ENCODE measurements at regions not wholly inside any gene's neighbourhood (a gene's known extent, or its start where the extent isn't known, plus 50 kb on each side); places are given as distances from the start of the nearest gene placed in this dataset.

DNA sequence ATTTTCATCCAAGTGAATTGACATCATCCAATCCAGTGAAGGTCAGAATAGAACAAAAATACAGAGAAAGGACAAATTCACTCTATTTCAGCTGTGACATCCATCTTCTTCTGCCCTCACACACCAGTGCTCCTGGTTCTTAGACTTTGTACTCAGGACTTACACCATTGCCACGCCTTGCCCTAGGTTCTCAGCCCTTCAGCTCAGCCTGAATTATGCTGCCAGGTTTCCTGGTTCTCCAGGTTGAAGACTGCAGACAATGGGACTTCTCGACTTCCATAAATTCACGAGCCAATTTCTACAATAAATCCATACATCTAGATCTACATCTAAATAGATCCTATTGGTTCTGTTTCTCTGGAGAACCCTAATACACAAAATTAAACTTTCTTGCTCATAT is 181.2 kb upstream of the KCND2 start:
- no peak for TF ChIP-seq EZH2phosphoT487 (conservative IDR thresholded peaks at IDR 0.05; ENCODE audit: low read length)
- TF ChIP-seq, protein P1, sequence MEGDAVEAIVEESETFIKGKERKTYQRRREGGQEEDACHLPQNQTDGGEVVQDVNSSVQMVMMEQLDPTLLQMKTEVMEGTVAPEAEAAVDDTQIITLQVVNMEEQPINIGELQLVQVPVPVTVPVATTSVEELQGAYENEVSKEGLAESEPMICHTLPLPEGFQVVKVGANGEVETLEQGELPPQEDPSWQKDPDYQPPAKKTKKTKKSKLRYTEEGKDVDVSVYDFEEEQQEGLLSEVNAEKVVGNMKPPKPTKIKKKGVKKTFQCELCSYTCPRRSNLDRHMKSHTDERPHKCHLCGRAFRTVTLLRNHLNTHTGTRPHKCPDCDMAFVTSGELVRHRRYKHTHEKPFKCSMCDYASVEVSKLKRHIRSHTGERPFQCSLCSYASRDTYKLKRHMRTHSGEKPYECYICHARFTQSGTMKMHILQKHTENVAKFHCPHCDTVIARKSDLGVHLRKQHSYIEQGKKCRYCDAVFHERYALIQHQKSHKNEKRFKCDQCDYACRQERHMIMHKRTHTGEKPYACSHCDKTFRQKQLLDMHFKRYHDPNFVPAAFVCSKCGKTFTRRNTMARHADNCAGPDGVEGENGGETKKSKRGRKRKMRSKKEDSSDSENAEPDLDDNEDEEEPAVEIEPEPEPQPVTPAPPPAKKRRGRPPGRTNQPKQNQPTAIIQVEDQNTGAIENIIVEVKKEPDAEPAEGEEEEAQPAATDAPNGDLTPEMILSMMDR (IDR thresholded peaks at IDR 0.05; ENCODE audit: insufficient read depth, low read length, poor library complexity, severe bottlenecking), result no peak

DNA sequence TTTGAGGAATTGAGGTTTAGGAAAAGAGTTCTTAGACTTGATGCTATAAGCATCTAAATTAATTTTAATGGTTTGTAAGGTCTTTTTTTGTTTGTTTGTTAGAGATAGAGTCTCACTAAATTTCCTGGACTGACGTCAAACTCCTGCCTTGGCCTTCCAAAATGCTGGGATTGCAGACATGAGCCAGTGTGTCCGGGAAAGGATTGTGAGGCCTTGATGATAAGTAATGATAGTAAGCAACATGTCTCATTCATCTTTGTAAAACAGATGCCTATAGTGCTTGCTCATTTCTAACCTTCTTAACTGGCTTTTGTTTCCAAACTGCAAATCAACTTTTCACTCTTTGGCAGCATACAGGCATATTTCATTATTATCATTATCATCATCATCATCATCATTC is 176.0 kb upstream of the KCND2 start:
- no peaks in the 10 kb centered on the region for H3K9me3 ChIP-seq (ENCODE audit: insufficient read depth, low read length)
- TF ChIP-seq EZH2phosphoT487 (conservative IDR thresholded peaks at IDR 0.05; ENCODE audit: low read length), result no peak
- TF ChIP-seq, protein P1 (IDR thresholded peaks at IDR 0.05; ENCODE audit: insufficient read depth, low read length, poor library complexity, severe bottlenecking), result no peak

More for the DNA sequence above, 181.2 kb upstream of the KCND2 start:
- Histone ChIP-seq H3K27ac (ENCODE audit: low read depth, low read length) (no peak overlapping the region), H3K9ac (ENCODE audit: low read length) (no peak overlapping the region), H4K20me1 (ENCODE audit: low read depth, low read length) (no peaks in the 10 kb centered on the region), H3K36me3 (ENCODE audit: low read length) (no peaks in the 10 kb centered on the region), H3K9me3 (ENCODE audit: insufficient read depth, low read length) (no peaks in the 10 kb centered on the region), H3K4me3 (ENCODE audit: insufficient read depth, low read length, poor library complexity, severe bottlenecking) (no peak overlapping the region), H3F3A (ENCODE audit: insufficient read depth) (no peaks in the 10 kb centered on the region), H3K4me2 (ENCODE audit: low read depth, low read length, poor library complexity, severe bottlenecking) (no peak overlapping the region), H3K9me2 (replicated peaks; ENCODE audit: insufficient read depth, low read length) (no peaks in the 10 kb centered on the region), H2AFZ (ENCODE audit: low read depth, low read length, severe bottlenecking) (no peak overlapping the region), H3K79me2 (ENCODE audit: insufficient read depth, low read length) (no peaks in the 10 kb centered on the region), H3K27me3 (ENCODE audit: low read length) (no peaks in the 10 kb centered on the region)

DNA sequence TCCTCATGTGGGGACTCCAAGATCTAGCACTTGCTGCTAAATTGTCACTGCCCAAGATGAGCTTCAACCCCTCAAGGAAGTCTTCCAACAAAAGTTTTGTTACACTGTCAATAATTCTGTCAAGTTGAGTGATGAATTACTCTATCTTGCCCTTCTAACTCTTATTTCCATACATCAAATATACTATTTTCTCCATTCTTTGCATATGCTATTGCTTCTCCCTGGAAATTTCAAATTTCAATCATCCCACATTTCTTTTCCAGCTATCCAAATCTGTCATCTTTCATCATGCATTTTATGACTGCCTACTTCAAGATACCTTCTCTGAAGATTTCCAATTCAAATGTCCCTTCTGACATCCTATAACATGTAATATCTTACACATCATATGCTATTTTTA is 175.2 kb upstream of the KCND2 start:
- Histone ChIP-seq H3K9ac (ENCODE audit: low read length) (no peak overlapping the region), H3K79me2 (ENCODE audit: insufficient read depth, low read length) (no peaks in the 10 kb centered on the region), H3K4me2 (ENCODE audit: low read depth, low read length, poor library complexity, severe bottlenecking) (no peak overlapping the region), H2AFZ (ENCODE audit: low read depth, low read length, severe bottlenecking) (no peak overlapping the region), H3K36me3 (ENCODE audit: low read length) (no peaks in the 10 kb centered on the region), H3K9me3 (ENCODE audit: insufficient read depth, low read length) (no peaks in the 10 kb centered on the region), H3K27ac (ENCODE audit: low read depth, low read length) (no peak overlapping the region), H3F3A (ENCODE audit: insufficient read depth) (no peaks in the 10 kb centered on the region), H3K27me3 (ENCODE audit: low read length) (no peaks in the 10 kb centered on the region), H3K4me3 (ENCODE audit: insufficient read depth, low read length, poor library complexity, severe bottlenecking) (no peak overlapping the region), H3K9me2 (replicated peaks; ENCODE audit: insufficient read depth, low read length) (no peaks in the 10 kb centered on the region), H4K20me1 (ENCODE audit: low read depth, low read length) (no peaks in the 10 kb centered on the region)
- TF ChIP-seq, protein P1 (IDR thresholded peaks at IDR 0.05; ENCODE audit: insufficient read depth, low read length, poor library complexity, severe bottlenecking), result no peak
- no peak for TF ChIP-seq EZH2phosphoT487 (conservative IDR thresholded peaks at IDR 0.05; ENCODE audit: low read length)

More for the DNA sequence above, 176.0 kb upstream of the KCND2 start:
- H3K9me2 ChIP-seq (replicated peaks; ENCODE audit: insufficient read depth, low read length), result no peaks in the 10 kb centered on the region
- H3K4me2 ChIP-seq (ENCODE audit: low read depth, low read length, poor library complexity, severe bottlenecking), result no peak overlapping the region
- no peak overlapping the region for H3K27ac ChIP-seq (ENCODE audit: low read depth, low read length)
- no peak overlapping the region for H3K9ac ChIP-seq (ENCODE audit: low read length)
- no peaks in the 10 kb centered on the region for H3K36me3 ChIP-seq (ENCODE audit: low read length)
- H3K79me2 ChIP-seq (ENCODE audit: insufficient read depth, low read length), result no peaks in the 10 kb centered on the region
- no peak overlapping the region for H2AFZ ChIP-seq (ENCODE audit: low read depth, low read length, severe bottlenecking)
- no peak overlapping the region for H3K4me3 ChIP-seq (ENCODE audit: insufficient read depth, low read length, poor library complexity, severe bottlenecking)
- H4K20me1 ChIP-seq (ENCODE audit: low read depth, low read length), result no peaks in the 10 kb centered on the region
- H3K27me3 ChIP-seq (ENCODE audit: low read length), result no peaks in the 10 kb centered on the region
- H3F3A ChIP-seq (ENCODE audit: insufficient read depth), result no peaks in the 10 kb centered on the region
